ENCODE measurements at regions not wholly inside any gene's neighbourhood (a gene's known extent, or its start where the extent isn't known, plus 50 kb on each side); places are given as distances from the start of the nearest gene placed in this dataset.

DNA sequence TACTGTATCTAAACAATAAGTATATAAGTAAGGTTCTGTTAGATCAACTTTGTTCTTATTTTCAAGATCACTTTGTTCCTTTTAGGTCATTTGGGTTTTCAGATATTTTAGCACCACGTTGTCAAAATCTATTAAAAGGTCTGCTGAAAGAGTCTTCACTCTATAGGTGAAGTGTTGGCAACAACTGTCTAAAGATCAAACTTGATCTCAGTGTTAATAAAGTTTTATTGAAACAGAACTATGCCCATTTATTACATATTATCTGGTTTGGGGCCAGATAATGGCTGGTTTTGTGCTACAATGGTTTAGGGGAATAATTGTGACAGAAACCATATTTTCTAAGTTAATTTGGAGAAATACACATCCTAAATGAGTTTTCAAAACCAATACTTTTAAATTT lies 478.9 kb upstream of the GRM3 start:
- TF ChIP-seq, protein P1, sequence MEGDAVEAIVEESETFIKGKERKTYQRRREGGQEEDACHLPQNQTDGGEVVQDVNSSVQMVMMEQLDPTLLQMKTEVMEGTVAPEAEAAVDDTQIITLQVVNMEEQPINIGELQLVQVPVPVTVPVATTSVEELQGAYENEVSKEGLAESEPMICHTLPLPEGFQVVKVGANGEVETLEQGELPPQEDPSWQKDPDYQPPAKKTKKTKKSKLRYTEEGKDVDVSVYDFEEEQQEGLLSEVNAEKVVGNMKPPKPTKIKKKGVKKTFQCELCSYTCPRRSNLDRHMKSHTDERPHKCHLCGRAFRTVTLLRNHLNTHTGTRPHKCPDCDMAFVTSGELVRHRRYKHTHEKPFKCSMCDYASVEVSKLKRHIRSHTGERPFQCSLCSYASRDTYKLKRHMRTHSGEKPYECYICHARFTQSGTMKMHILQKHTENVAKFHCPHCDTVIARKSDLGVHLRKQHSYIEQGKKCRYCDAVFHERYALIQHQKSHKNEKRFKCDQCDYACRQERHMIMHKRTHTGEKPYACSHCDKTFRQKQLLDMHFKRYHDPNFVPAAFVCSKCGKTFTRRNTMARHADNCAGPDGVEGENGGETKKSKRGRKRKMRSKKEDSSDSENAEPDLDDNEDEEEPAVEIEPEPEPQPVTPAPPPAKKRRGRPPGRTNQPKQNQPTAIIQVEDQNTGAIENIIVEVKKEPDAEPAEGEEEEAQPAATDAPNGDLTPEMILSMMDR (IDR thresholded peaks at IDR 0.05; ENCODE audit: extremely low read depth, missing control alignments), result no peak
- DNase-seq (ENCODE audit: low spot score), result no peak

DNA sequence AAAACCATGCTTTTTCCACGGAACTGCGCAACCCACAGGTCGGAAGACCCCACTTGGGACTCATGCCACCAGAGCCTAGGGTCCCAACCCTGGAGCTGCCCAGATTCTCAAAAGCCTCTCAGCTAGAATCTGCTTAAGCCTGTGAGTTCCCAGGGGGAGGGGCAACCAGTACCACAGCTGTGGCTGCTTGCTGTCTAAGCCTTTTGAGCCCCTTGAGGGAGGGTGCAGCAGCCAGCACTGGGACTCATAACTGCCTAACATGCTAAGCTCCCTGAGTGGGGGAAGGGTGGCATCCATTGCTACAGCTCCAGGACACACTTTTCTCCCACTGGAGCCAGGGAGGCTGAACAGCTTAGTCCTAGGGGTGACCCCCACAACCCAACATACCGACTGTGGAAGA lies 485.6 kb upstream of the GRM3 start:
- no peak for DNase-seq (ENCODE audit: low spot score)
- TF ChIP-seq, protein P1 (IDR thresholded peaks at IDR 0.05; ENCODE audit: extremely low read depth, missing control alignments), result no peak

DNA sequence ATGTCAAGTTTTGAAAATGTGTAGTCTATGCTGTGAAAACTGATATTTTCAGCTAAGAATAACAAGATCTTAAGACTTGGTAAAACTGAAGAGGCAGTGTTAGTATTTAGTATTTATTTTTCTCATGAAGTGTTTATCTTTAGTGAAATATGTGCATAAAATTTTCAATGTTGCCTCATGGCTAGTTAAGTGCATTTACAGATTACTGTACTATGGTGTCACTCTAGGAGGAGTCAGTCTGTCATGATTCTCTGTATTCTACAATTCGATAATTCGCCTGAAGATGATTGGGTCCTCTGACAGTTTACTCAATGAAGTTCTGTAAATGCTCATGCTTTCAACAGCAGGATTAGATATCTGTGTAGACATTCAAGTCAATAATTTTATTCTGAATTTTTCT lies 488.1 kb upstream of the GRM3 start:
- TF ChIP-seq, protein P1 (IDR thresholded peaks at IDR 0.05; ENCODE audit: extremely low read depth, missing control alignments), result no peak
- DNase-seq (ENCODE audit: low spot score), result no peak

DNA sequence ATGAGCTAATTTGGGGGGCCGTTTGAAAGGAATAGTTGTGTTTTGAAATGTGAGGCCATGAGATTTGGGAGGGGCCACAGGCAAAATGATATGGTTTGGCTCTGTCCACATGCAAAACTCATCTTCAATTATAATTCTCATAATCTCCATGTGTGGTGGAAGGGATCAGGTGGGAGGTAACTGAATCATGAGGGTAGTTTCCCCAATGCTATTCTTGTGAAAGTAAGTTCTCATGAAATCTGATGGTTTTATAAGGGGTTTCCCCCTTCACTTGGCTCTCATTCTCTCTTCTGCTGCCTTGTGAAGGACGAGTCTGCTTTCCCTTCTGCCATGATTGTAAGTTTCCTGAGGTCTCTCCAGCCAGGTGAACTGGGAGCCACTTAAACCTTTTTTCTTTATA lies 490.8 kb upstream of the GRM3 start:
- TF ChIP-seq, protein P1 (IDR thresholded peaks at IDR 0.05; ENCODE audit: extremely low read depth, missing control alignments), result no peak
- DNase-seq (ENCODE audit: low spot score), result no peak

DNA sequence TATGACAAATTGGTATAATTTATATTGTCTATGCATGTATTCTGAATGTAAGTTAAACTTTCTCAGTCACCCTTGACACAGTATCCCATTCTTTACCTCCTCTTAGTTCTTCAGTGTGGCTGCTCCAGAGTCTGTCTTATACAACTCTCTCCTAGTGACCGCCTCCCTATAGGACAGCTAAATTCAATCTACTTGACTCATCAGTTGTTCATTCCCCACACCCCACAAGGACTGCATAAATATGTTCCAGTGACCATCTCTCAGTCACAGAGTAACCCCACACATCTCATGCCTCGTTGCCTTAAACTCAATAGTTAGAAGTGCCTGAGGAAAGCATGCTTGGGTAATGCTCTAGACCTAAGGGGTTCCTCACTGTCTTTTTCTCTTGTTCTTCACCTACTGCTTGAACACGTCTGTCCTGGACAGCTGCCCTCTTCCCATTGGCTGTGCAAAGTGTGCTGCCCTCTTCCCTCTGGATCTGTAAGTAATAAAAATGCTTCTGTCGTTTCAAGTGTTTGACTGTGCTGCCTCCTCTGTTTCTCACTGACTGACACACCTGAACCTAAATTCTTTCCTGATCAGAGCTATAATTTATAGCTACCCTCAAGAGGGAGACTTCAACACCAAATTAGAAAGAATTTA lies 494.6 kb upstream of the GRM3 start:
- no peak for DNase-seq (ENCODE audit: low spot score)
- TF ChIP-seq, protein P1 (IDR thresholded peaks at IDR 0.05; ENCODE audit: extremely low read depth, missing control alignments), result no peak

DNA sequence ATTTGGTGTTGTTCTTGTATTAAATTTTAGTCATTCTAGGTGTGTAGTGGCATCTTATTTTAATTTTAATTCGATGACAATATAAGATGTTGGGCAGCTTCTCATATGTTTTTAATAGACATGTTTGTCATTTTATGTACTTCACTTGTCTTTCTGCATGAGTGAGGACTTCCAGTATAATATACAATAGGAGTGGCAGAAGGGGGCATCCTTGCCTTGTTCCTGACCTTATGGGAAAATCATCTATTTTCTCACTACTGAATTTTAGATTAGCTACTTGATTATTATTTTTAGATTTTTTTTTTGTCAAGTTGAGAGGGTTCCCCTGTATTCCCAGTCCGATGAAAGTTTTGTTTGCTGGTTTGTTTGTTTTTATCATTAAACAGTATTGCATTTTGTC lies 495.2 kb upstream of the GRM3 start:
- DNase-seq (ENCODE audit: low spot score), result no peak
- TF ChIP-seq, protein P1 (IDR thresholded peaks at IDR 0.05; ENCODE audit: extremely low read depth, missing control alignments), result no peak

DNA sequence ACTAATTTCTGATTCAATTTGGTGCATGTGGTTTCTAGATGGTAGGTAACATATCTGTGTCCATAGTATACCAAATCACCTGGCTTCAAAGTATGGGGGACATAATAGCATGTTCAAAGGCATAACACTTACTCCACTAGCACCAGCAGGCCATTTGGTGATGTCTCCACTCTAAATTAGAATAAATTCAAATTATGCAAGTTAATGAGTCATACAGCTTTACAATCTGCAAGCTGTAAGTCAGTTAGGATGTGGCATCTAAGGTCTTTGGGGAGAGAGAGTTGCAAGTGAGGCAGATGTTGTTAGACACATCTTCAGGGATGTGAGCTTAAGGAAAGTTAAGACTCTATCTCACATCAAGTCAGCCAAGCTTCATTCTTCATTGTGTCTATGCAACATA lies 506.4 kb upstream of the GRM3 start:
- TF ChIP-seq, protein P1 (IDR thresholded peaks at IDR 0.05; ENCODE audit: extremely low read depth, missing control alignments), result no peak
- no peak for DNase-seq (ENCODE audit: low spot score)
